Limb (tissue), 2 donors: ENCODE measurements at regions not wholly inside any gene's neighbourhood (a gene's known extent, or its start where the extent isn't known, plus 50 kb on each side); places are given as distances from the start of the nearest gene placed in this dataset.

ENCODE experiments used
- DNase-seq, 2 donors: peaks; one replicate each; pipeline ENCODE4 v3.0.0-alpha.2; 2016; ENCODE audit errors: extremely low spot score in 2 of 2

GRCh38 chr3:43894176-43895049, 203.7 kb downstream of the ABHD5 start:
- DNase-seq = peak; percentile 85 to 91

- no peak for DNase-seq
Observed at GRCh38 chr3:43895573-43895972, 204.8 kb downstream of the ABHD5 start.

- DNase-seq = no peak
Observed at GRCh38 chr3:43902415-43902814, 211.7 kb downstream of the ABHD5 start.

- DNase-seq = no peak
Observed at GRCh38 chr3:43905157-43905556, 214.4 kb downstream of the ABHD5 start.

GRCh38 chr3:43906849-43907507, 216.2 kb downstream of the ABHD5 start:
- no peak for DNase-seq

- DNase-seq = no peak
Observed at GRCh38 chr3:43907508-43907858, 216.7 kb downstream of the ABHD5 start.

GRCh38 chr3:43908456-43908855, 217.7 kb downstream of the ABHD5 start:
- no peak for DNase-seq

- DNase-seq = no peak
Observed at GRCh38 chr3:43909149-43909548, 218.4 kb downstream of the ABHD5 start.

GRCh38 chr3:43910750-43911149, 220.0 kb downstream of the ABHD5 start:
- no peak for DNase-seq

GRCh38 chr3:43913036-43913948, 222.6 kb downstream of the ABHD5 start:
- DNase-seq = no peak

GRCh38 chr3:43914269-43914668, 223.5 kb downstream of the ABHD5 start:
- DNase-seq = no peak

GRCh38 chr3:43915546-43915945, 224.8 kb downstream of the ABHD5 start:
- DNase-seq = no peak

- DNase-seq = no peak
Observed at GRCh38 chr3:43917361-43917760, 226.6 kb downstream of the ABHD5 start.

GRCh38 chr3:43919029-43919428, 228.3 kb downstream of the ABHD5 start:
- no peak for DNase-seq

- DNase-seq = no peak
Observed at GRCh38 chr3:43921056-43921648, 230.4 kb downstream of the ABHD5 start.

GRCh38 chr3:43922374-43922773, 231.6 kb downstream of the ABHD5 start:
- DNase-seq = no peak

- DNase-seq = no peak
Observed at GRCh38 chr3:43923104-43923882, 232.6 kb downstream of the ABHD5 start.

GRCh38 chr3:43926055-43926454, 235.3 kb downstream of the ABHD5 start:
- no peak for DNase-seq

- peak; percentile 34 to 44 for DNase-seq
Observed at GRCh38 chr3:43932921-43933320, 242.2 kb downstream of the ABHD5 start.

- DNase-seq = no peak
Observed at GRCh38 chr3:43948013-43948412, 257.3 kb downstream of the ABHD5 start.

GRCh38 chr3:43949594-43949993, 258.9 kb downstream of the ABHD5 start:
- no peak for DNase-seq
